Right lobe of liver (tissue), 6 donors: ENCODE measurements at regions not wholly inside any gene's neighbourhood (a gene's known extent, or its start where the extent isn't known, plus 50 kb on each side); places are given as distances from the start of the nearest gene placed in this dataset.
A peak's percentile ranks its signal among the peaks of the same experiment; 100 is the strongest.

Source experiments
- ATAC-seq, 4 donors: fragments of 200-7000 bp; cut with Tn5 transposase; one replicate each; pipeline ENCODE4 v1.9.1; 2020; ENCODE audit warnings: mild to moderate bottlenecking in 4 of 4, moderate library complexity in 4 of 4
- DNase-seq, 3 donors: peaks; one replicate each; pipeline ENCODE4 v3.0.0-alpha.2; 2020
- H3K27ac ChIP-seq, 3 donors: fragments of 200-600 bp; one replicate each; pipeline ENCODE4 v1.8.0; 2022
- H3K27me3 ChIP-seq, 2 donors: fragments of 200-600 bp; one replicate each; pipeline ENCODE4 v1.8.0; 2022
- H3K36me3 ChIP-seq, 4 donors: fragments of 200-600 bp; sonication (generic) in 1 of 4; one replicate each; pipeline versions ENCODE4 v1.5.1 to v1.8.0; 2017 to 2022; ENCODE audit warnings: control low read depth in 1 of 4
- H3K4me1 ChIP-seq, 4 donors: fragments of 200-600 bp; sonication (generic) in 1 of 4; one replicate each; pipeline versions ENCODE4 v1.5.1 to v1.8.0; 2017 to 2022; ENCODE audit warnings: control low read depth in 1 of 4
- H3K4me3 ChIP-seq, 3 donors: fragments of 200-600 bp; one replicate each; pipeline ENCODE4 v1.8.0; 2022
- H3K9me3 ChIP-seq, 4 donors: fragments of 200-600 bp; sonication (generic) in 1 of 4; one replicate each; pipeline versions ENCODE4 v1.5.1 to v1.8.0; 2017 to 2022; ENCODE audit warnings: control low read depth in 1 of 4
- POLR2A ChIP-seq: fragments of 450-650 bp; IDR thresholded peaks from one replicate; pipeline ENCODE4 v1.6.1; 2017; ENCODE audit warnings: antibody characterized with exemption, mild to moderate bottlenecking
- WGBS: methylation state at CpG from one replicate; pipeline ENCODE4 v1.1.6; 2018; ENCODE audit warnings: low coverage, low lambda C conversion rate; ENCODE audit not compliant: insufficient coverage; ENCODE audit errors: missing lambda C conversion rate; 5-methylcytosine and 5-hydroxymethylcytosine counted together
- intact Hi-C, 2 donors: fragments of 100-400 bp; cut with DNase I; formaldehyde crosslinking; loops; one replicate each; pipeline versions ENCODE4 v1.11.2 to v1.14.1; 2022
- TF ChIP-seq, protein P1 (sequence below), 4 donors: fragments of 200-600 bp in 3 of 4; fragments of 450-650 bp in 1 of 4; IDR thresholded peaks; one replicate each; pipeline versions ENCODE4 v1.5.1 to v1.8.0; 2016 to 2022; ENCODE audit warnings: antibody characterized with exemption in 4 of 4, mild to moderate bottlenecking in 2 of 4
- donor health status: DM: no; HTN: yes; CAD: no.
- donor health status: DM: no; HTN: no; CAD: no.
- donor health status: DM: no; HTN: no; CAD: no.
- donor health status: DM: no; HTN: yes; CAD: no.
- donor health status: DM: no; HTN: yes; CAD: no.

DNA sequence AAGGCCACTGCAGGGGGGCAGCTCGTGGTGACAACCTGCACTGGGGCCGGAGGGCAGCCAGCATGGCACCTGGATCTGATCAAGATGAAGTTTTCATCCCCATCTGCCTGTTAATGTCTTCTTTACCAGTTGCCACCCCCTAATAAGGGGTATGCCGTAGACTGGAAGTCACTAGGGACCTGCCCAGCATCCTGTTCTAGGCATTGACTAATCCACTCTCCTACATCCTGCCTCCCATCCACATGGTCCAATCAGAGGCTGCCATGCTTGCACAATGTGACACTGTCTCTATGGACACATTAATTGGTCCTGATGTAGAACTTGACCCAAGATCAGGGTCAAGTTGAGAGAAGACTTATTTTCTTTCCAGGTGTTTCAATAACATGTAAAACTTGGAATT is 95.1 kb upstream of the LCLAT1 start:
- Histone ChIP-seq H3K27ac (no peak overlapping the region), H3K36me3 (no peaks in the 10 kb centered on the region), H3K4me3 (no peak overlapping the region), H3K9me3 (no peaks in the 10 kb centered on the region), H3K27me3 (no peaks in the 10 kb centered on the region), H3K4me1 (no peaks in the 10 kb centered on the region)
- 50% methylated on average over 2 of the region's 3 CpGs for WGBS
- peak in 1 of 4 donors; percentile 30 for ATAC-seq
- TF ChIP-seq POLR2A: no peak
- TF ChIP-seq, protein P1, sequence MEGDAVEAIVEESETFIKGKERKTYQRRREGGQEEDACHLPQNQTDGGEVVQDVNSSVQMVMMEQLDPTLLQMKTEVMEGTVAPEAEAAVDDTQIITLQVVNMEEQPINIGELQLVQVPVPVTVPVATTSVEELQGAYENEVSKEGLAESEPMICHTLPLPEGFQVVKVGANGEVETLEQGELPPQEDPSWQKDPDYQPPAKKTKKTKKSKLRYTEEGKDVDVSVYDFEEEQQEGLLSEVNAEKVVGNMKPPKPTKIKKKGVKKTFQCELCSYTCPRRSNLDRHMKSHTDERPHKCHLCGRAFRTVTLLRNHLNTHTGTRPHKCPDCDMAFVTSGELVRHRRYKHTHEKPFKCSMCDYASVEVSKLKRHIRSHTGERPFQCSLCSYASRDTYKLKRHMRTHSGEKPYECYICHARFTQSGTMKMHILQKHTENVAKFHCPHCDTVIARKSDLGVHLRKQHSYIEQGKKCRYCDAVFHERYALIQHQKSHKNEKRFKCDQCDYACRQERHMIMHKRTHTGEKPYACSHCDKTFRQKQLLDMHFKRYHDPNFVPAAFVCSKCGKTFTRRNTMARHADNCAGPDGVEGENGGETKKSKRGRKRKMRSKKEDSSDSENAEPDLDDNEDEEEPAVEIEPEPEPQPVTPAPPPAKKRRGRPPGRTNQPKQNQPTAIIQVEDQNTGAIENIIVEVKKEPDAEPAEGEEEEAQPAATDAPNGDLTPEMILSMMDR (IDR thresholded peaks at IDR 0.05): no peak
- intact Hi-C loops: no loop called here
- DNase-seq: no peak

DNA sequence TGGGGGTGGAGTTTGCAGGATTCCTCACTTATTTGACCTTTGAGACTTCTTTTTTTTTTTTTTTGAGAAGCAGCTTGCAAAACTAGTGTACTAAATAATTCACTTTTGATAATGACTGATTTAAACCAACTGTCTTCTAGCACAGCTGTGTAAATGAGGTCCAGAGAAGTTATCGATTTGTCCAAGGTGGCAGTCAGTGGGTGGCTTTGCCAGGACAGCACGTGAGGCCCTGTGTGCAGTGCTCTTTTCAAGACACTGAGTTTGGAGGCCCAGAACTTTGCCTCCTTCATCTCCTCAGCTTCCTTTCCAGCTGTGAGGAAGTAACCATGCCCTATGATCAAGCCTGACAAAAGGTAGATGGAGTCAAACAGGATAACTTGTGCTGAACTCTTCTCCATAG is 92.9 kb upstream of the LCLAT1 start:
- no peaks in the 10 kb centered on the region for H3K36me3 ChIP-seq
- intact Hi-C loops: no loop called here
- 68% methylated on average over 2 of the region's 2 CpGs for WGBS

DNA sequence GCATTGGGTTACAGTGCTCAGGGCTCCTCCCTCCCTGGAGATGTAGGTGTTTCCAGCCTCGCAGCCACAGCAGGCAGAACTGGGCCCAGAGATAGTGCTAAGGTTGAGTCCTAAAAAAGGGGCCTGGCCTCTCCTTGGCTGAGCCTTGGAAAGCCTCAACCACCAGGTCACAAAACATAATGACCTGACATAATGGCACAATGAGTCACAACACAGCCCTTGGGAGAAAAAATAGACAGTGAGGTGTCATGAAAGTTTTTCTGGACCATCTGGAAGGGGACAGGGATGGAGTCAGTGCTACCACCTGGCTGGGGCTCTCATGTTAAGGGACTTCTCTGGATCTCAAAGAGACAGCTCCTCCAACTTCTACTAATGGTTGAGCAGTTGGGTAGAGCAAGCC is 92.4 kb upstream of the LCLAT1 start:
- no CpG with 5 or more reads among the region's 1 CpG for WGBS
- intact Hi-C loops: no loop called here

More for the DNA sequence above, 92.9 kb upstream of the LCLAT1 start:
- Histone ChIP-seq H3K4me3 (no peak overlapping the region), H3K9me3 (no peaks in the 10 kb centered on the region), H3K4me1 (no peaks in the 10 kb centered on the region), H3K27me3 (no peaks in the 10 kb centered on the region), H3K27ac (no peak overlapping the region)
- DNase-seq (no peak), ATAC-seq (no peak)
- no peak for TF ChIP-seq POLR2A
- TF ChIP-seq, protein P1 (IDR thresholded peaks at IDR 0.05): no peak

DNA sequence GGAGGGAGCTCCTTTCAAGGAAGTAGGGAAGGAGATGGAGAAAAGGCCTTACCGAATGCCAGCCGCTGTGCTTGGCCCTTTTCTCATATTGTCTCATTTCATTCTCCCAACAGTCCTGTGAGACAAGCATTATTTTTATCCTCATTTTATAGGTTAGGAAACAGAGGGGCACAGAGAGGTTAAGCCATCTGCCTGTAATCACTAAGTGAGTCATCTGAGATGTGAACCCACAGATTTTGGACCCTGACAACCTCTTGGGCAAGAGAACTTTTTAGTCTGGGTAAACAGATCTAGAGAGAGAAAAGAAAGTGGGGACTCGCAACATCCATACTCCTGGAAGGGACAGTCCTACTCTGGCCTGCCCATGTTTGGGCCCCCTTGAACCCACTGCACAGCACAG is 91.7 kb upstream of the LCLAT1 start:
- DNase-seq (no peak), ATAC-seq (no peak)
- TF ChIP-seq, protein P1 (IDR thresholded peaks at IDR 0.05): no peak
- Histone ChIP-seq H3K4me3 (no peak overlapping the region), H3K27ac (no peak overlapping the region), H3K27me3 (no peaks in the 10 kb centered on the region), H3K9me3 (no peaks in the 10 kb centered on the region), H3K4me1 (no peaks in the 10 kb centered on the region), H3K36me3 (no peaks in the 10 kb centered on the region)
- WGBS: 97% methylated on average over 3 of the region's 3 CpGs
- intact Hi-C loops: no loop called here

More for the DNA sequence above, 92.4 kb upstream of the LCLAT1 start:
- Histone ChIP-seq H3K9me3 (no peaks in the 10 kb centered on the region), H3K27ac (no peak overlapping the region), H3K4me3 (no peak overlapping the region), H3K4me1 (no peaks in the 10 kb centered on the region), H3K27me3 (no peaks in the 10 kb centered on the region), H3K36me3 (no peaks in the 10 kb centered on the region)
- no peak for ATAC-seq
- DNase-seq: no peak
- TF ChIP-seq, protein P1 (IDR thresholded peaks at IDR 0.05): no peak
- TF ChIP-seq POLR2A: no peak

DNA sequence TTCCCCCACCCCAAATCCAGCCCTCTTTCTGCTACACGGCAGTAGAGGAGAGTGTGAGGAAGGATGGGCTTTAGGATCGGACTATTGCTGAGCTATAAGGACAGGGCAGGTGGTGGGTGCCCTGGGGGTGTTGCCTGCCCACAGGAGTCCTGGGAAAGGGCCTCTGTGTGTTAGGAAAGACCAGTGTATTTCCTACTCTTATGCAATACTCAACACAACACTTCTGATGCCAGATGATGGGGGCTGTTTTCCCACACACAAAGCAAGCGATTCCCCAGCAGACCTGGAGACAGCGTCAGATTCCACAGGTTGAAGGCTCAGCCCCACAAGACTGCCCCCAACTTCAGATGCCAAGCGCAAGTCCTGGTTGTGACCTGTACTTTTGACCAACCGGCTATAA is 91.0 kb upstream of the LCLAT1 start:
- ATAC-seq (no peak), DNase-seq (no peak)
- Histone ChIP-seq H3K27me3 (no peaks in the 10 kb centered on the region), H3K27ac (no peak overlapping the region), H3K9me3 (no peaks in the 10 kb centered on the region), H3K4me1 (no peaks in the 10 kb centered on the region), H3K36me3 (no peaks in the 10 kb centered on the region), H3K4me3 (no peak overlapping the region)
- TF ChIP-seq, protein P1 (IDR thresholded peaks at IDR 0.05): no peak
- no peak for TF ChIP-seq POLR2A
- 76% methylated on average over 4 of the region's 6 CpGs for WGBS
- intact Hi-C loops: no loop called here
